ENCODE measurements at regions not wholly inside any gene's neighbourhood (a gene's known extent, or its start where the extent isn't known, plus 50 kb on each side); places are given as distances from the start of the nearest gene placed in this dataset.
"Not testable (repeated sequence)": the region's sequence is repeated elsewhere in the genome, so short reads cannot be mapped to it uniquely, and the experiment has no call there.

- DNase-seq (ENCODE audit: low read depth in 4 of 4, low spot score in 2 of 4) = no peak
These were observed 370.9 kb downstream of the AEBP2 start for GRCh38 chr12:19810213-19810612.

- no peak for DNase-seq (ENCODE audit: low read depth in 4 of 4, low spot score in 2 of 4)
These were observed 372.6 kb downstream of the AEBP2 start for GRCh38 chr12:19811922-19812321.

GRCh38 chr12:19819231-19819630 is 379.9 kb downstream of the AEBP2 start:
- no peak for DNase-seq (ENCODE audit: low read depth in 4 of 4, low spot score in 2 of 4)

- DNase-seq (ENCODE audit: low read depth in 4 of 4, low spot score in 2 of 4) = no peak
These were observed 383.2 kb downstream of the AEBP2 start for GRCh38 chr12:19822476-19822875.

GRCh38 chr12:19823326-19823725 is 384.0 kb downstream of the AEBP2 start:
- not testable (repeated sequence) for DNase-seq (ENCODE audit: low read depth in 4 of 4, low spot score in 2 of 4)

- DNase-seq (ENCODE audit: low read depth in 4 of 4, low spot score in 2 of 4) = no peak
These were observed 387.8 kb downstream of the AEBP2 start for GRCh38 chr12:19826980-19827550.

GRCh38 chr12:19829100-19829853 is 390.0 kb downstream of the AEBP2 start:
- DNase-seq (ENCODE audit: low read depth in 4 of 4, low spot score in 2 of 4) = no peak

- peak in 2 of 4 donors; percentile 60 to 62 for DNase-seq (ENCODE audit: low read depth in 4 of 4, low spot score in 2 of 4)
These were observed 391.2 kb downstream of the AEBP2 start for GRCh38 chr12:19830446-19830845.

GRCh38 chr12:19833775-19834501 is 394.6 kb downstream of the AEBP2 start:
- no peak for DNase-seq (ENCODE audit: low read depth in 4 of 4, low spot score in 2 of 4)

GRCh38 chr12:19834592-19834991 is 395.3 kb downstream of the AEBP2 start:
- no peak for DNase-seq (ENCODE audit: low read depth in 4 of 4, low spot score in 2 of 4)

GRCh38 chr12:19836056-19836455 is 396.8 kb downstream of the AEBP2 start:
- no peak for DNase-seq (ENCODE audit: low read depth in 4 of 4, low spot score in 2 of 4)

GRCh38 chr12:19836456-19836855 is 397.2 kb downstream of the AEBP2 start:
- DNase-seq (ENCODE audit: low read depth in 4 of 4, low spot score in 2 of 4) = no peak

- DNase-seq (ENCODE audit: low read depth in 4 of 4, low spot score in 2 of 4) = no peak
These were observed 398.3 kb downstream of the AEBP2 start for GRCh38 chr12:19837543-19837942.

GRCh38 chr12:19841451-19841850 is 402.2 kb downstream of the AEBP2 start:
- no peak for DNase-seq (ENCODE audit: low read depth in 4 of 4, low spot score in 2 of 4)

- no peak for DNase-seq (ENCODE audit: low read depth in 4 of 4, low spot score in 2 of 4)
These were observed 402.8 kb downstream of the AEBP2 start for GRCh38 chr12:19842116-19842515.

- DNase-seq (ENCODE audit: low read depth in 4 of 4, low spot score in 2 of 4) = no peak
These were observed 404.9 kb downstream of the AEBP2 start for GRCh38 chr12:19844224-19844623.

GRCh38 chr12:19846574-19846973 is 407.3 kb downstream of the AEBP2 start:
- DNase-seq (ENCODE audit: low read depth in 4 of 4, low spot score in 2 of 4) = no peak

GRCh38 chr12:19847294-19848059 is 408.2 kb downstream of the AEBP2 start:
- peak in 2 of 4 donors; percentile 63 to 71 for DNase-seq (ENCODE audit: low read depth in 4 of 4, low spot score in 2 of 4)

- DNase-seq (ENCODE audit: low read depth in 4 of 4, low spot score in 2 of 4) = no peak
These were observed 409.1 kb downstream of the AEBP2 start for GRCh38 chr12:19848421-19848820.

- no peak for DNase-seq (ENCODE audit: low read depth in 4 of 4, low spot score in 2 of 4)
These were observed 409.9 kb downstream of the AEBP2 start for GRCh38 chr12:19849208-19849607.

Measured in left renal cortex interstitium (tissue), 4 donors.